HepG2 (cell line): ENCODE measurements at regions not wholly inside any gene's neighbourhood (a gene's known extent, or its start where the extent isn't known, plus 50 kb on each side); places are given as distances from the start of the nearest gene placed in this dataset.
"Not testable (repeated sequence)": the region's sequence is repeated elsewhere in the genome, so short reads cannot be mapped to it uniquely, and the experiment has no call there.

Source experiments
- ASH2L ChIP-seq: fragments of 300-600, 200-600 bp; sonication (generic); IDR thresholded peaks from 2 replicates; pipeline ENCODE4 v1.7.0; 2017; ENCODE audit warnings: low read depth, mild to moderate bottlenecking, moderate library complexity, mixed read lengths, low read length; ENCODE audit not compliant: insufficient read length
- CHD4 ChIP-seq: fragments of 200-600 bp; sonication (generic); IDR thresholded peaks from 2 replicates; pipeline ENCODE4 v1.7.0; 2017; ENCODE audit warnings: mild to moderate bottlenecking, low read length, borderline replicate concordance
- EEA1 ChIP-seq: sonication (generic); formaldehyde crosslinking; IDR thresholded peaks from 2 replicates; pipeline ENCODE4 v1.5.1; 2020; ENCODE audit warnings: mild to moderate bottlenecking, missing genetic modification reagents, borderline replicate concordance
- EZH2 ChIP-seq: conservative IDR thresholded peaks from 2 replicates; pipeline ENCODE4 v1.6.1; 2012; ENCODE audit warnings: mild to moderate bottlenecking, low read depth, low read length, moderate library complexity
- KLF9 ChIP-seq: IDR thresholded peaks from 2 replicates; pipeline ENCODE4 v1.6.1; 2016; ENCODE audit warnings: low read depth
- NR1H2 ChIP-seq: sonication (generic); formaldehyde crosslinking; IDR thresholded peaks from 2 replicates; pipeline ENCODE4 v1.8.1; 2022; ENCODE audit warnings: low read depth, missing genetic modification reagents, borderline replicate concordance
- ZNF552 ChIP-seq: sonication (generic); formaldehyde crosslinking; IDR thresholded peaks from 2 replicates; pipeline ENCODE4 v1.9.0; 2022; ENCODE audit warnings: missing genetic modification reagents, mild to moderate bottlenecking, borderline replicate concordance
- ZNF562 ChIP-seq: sonication (generic); formaldehyde crosslinking; IDR thresholded peaks from 2 replicates; pipeline ENCODE4 v1.8.0; 2022; ENCODE audit warnings: missing genetic modification reagents, borderline replicate concordance
- ZNF614 ChIP-seq: IDR thresholded peaks from 2 replicates; pipeline ENCODE4 v1.6.1; 2018; ENCODE audit warnings: missing biosample characterization, missing genetic modification reagents, inconsistent platforms, borderline replicate concordance
- TF ChIP-seq, protein P1 (sequence below): sonication (generic); formaldehyde crosslinking; IDR thresholded peaks from 2 replicates; pipeline ENCODE4 v1.4.0; 2020; ENCODE audit warnings: missing genetic modification reagents, borderline replicate concordance
- TF ChIP-seq, protein P2 (sequence below): sonication (generic); formaldehyde crosslinking; IDR thresholded peaks from 2 replicates; pipeline ENCODE4 v1.5.0; 2020; ENCODE audit warnings: mild to moderate bottlenecking, missing genetic modification reagents, moderate library complexity
- TF ChIP-seq, protein P3 (sequence below): sonication (generic); formaldehyde crosslinking; IDR thresholded peaks from 2 replicates; pipeline ENCODE4 v1.9.0; 2021; ENCODE audit warnings: missing genetic modification reagents, borderline replicate concordance
- TF ChIP-seq, protein P4 (sequence below): sonication (generic); formaldehyde crosslinking; IDR thresholded peaks from 2 replicates; pipeline ENCODE4 v1.4.0; 2020; ENCODE audit warnings: mild to moderate bottlenecking, missing genetic modification reagents
- TF ChIP-seq, protein P5 (sequence below): sonication (generic); formaldehyde crosslinking; IDR thresholded peaks from 2 replicates; pipeline ENCODE4 v1.4.0; 2020; ENCODE audit warnings: missing genetic modification reagents

DNA sequence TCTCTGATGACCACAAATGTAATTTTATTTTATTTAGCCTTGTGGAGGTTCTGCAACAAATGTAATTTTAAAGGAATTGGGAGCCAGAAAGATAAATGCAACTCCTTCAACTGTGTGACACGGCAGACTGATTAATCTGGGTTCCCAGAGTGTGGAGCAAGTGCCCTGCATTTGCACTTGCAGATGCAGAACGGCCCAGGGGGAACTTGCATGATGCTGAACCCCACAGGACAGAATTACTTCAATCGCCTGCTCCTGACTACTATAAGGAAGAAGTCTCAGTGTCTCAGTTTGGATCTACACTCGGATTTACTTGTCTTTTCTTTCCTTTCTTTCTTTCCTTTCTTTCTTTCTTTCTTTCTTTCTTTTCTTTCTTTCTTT lies 107.2 kb upstream of the ACBD5 start:
- TF ChIP-seq, protein P1, sequence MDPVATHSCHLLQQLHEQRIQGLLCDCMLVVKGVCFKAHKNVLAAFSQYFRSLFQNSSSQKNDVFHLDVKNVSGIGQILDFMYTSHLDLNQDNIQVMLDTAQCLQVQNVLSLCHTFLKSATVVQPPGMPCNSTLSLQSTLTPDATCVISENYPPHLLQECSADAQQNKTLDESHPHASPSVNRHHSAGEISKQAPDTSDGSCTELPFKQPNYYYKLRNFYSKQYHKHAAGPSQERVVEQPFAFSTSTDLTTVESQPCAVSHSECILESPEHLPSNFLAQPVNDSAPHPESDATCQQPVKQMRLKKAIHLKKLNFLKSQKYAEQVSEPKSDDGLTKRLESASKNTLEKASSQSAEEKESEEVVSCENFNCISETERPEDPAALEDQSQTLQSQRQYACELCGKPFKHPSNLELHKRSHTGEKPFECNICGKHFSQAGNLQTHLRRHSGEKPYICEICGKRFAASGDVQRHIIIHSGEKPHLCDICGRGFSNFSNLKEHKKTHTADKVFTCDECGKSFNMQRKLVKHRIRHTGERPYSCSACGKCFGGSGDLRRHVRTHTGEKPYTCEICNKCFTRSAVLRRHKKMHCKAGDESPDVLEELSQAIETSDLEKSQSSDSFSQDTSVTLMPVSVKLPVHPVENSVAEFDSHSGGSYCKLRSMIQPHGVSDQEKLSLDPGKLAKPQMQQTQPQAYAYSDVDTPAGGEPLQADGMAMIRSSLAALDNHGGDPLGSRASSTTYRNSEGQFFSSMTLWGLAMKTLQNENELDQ (CRISPR knock-in tag) = not testable (repeated sequence)
- TF ChIP-seq, protein P2, sequence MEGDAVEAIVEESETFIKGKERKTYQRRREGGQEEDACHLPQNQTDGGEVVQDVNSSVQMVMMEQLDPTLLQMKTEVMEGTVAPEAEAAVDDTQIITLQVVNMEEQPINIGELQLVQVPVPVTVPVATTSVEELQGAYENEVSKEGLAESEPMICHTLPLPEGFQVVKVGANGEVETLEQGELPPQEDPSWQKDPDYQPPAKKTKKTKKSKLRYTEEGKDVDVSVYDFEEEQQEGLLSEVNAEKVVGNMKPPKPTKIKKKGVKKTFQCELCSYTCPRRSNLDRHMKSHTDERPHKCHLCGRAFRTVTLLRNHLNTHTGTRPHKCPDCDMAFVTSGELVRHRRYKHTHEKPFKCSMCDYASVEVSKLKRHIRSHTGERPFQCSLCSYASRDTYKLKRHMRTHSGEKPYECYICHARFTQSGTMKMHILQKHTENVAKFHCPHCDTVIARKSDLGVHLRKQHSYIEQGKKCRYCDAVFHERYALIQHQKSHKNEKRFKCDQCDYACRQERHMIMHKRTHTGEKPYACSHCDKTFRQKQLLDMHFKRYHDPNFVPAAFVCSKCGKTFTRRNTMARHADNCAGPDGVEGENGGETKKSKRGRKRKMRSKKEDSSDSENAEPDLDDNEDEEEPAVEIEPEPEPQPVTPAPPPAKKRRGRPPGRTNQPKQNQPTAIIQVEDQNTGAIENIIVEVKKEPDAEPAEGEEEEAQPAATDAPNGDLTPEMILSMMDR (CRISPR knock-in tag) = not testable (repeated sequence)
- not testable (repeated sequence) for TF ChIP-seq EEA1 (CRISPR knock-in tag); ASH2L; ZNF552; ZNF562 (CRISPR knock-in tag); CHD4; KLF9 (CRISPR knock-in tag); ZNF614 (CRISPR knock-in tag); EZH2; NR1H2 (CRISPR knock-in tag)
- TF ChIP-seq, protein P3, sequence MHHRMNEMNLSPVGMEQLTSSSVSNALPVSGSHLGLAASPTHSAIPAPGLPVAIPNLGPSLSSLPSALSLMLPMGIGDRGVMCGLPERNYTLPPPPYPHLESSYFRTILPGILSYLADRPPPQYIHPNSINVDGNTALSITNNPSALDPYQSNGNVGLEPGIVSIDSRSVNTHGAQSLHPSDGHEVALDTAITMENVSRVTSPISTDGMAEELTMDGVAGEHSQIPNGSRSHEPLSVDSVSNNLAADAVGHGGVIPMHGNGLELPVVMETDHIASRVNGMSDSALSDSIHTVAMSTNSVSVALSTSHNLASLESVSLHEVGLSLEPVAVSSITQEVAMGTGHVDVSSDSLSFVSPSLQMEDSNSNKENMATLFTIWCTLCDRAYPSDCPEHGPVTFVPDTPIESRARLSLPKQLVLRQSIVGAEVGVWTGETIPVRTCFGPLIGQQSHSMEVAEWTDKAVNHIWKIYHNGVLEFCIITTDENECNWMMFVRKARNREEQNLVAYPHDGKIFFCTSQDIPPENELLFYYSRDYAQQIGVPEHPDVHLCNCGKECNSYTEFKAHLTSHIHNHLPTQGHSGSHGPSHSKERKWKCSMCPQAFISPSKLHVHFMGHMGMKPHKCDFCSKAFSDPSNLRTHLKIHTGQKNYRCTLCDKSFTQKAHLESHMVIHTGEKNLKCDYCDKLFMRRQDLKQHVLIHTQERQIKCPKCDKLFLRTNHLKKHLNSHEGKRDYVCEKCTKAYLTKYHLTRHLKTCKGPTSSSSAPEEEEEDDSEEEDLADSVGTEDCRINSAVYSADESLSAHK (CRISPR knock-in tag) = not testable (repeated sequence)
- TF ChIP-seq, protein P4, sequence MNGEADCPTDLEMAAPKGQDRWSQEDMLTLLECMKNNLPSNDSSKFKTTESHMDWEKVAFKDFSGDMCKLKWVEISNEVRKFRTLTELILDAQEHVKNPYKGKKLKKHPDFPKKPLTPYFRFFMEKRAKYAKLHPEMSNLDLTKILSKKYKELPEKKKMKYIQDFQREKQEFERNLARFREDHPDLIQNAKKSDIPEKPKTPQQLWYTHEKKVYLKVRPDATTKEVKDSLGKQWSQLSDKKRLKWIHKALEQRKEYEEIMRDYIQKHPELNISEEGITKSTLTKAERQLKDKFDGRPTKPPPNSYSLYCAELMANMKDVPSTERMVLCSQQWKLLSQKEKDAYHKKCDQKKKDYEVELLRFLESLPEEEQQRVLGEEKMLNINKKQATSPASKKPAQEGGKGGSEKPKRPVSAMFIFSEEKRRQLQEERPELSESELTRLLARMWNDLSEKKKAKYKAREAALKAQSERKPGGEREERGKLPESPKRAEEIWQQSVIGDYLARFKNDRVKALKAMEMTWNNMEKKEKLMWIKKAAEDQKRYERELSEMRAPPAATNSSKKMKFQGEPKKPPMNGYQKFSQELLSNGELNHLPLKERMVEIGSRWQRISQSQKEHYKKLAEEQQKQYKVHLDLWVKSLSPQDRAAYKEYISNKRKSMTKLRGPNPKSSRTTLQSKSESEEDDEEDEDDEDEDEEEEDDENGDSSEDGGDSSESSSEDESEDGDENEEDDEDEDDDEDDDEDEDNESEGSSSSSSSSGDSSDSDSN (CRISPR knock-in tag) = not testable (repeated sequence)
- TF ChIP-seq, protein P5, sequence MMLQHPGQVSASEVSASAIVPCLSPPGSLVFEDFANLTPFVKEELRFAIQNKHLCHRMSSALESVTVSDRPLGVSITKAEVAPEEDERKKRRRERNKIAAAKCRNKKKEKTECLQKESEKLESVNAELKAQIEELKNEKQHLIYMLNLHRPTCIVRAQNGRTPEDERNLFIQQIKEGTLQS (CRISPR knock-in tag) = not testable (repeated sequence)
